Smooth muscle cell (in vitro differentiated cells): ENCODE measurements at regions not wholly inside any gene's neighbourhood (a gene's known extent, or its start where the extent isn't known, plus 50 kb on each side); places are given as distances from the start of the nearest gene placed in this dataset.

Source experiments
- DNase-seq: peaks from one replicate; lab custom pipeline; 2025; ENCODE audit not compliant: unreplicated experiment; lab: John Stamatoyannopoulos, UW
- H2AFZ ChIP-seq: fragments of 200-600 bp; sonication (generic); 2 replicates; pipeline ENCODE4 v1.6.0; 2016; ENCODE audit warnings: antibody characterized with exemption, low read depth, mild to moderate bottlenecking
- H3F3A ChIP-seq: fragments of 200-600 bp; sonication (generic); 2 replicates; pipeline ENCODE4 v1.6.0; 2017; ENCODE audit warnings: antibody characterized with exemption, low read depth
- H3K27ac ChIP-seq: fragments of 200-600 bp; sonication (generic); 2 replicates; pipeline ENCODE4 v1.5.1; 2016; ENCODE audit warnings: low read depth, mild to moderate bottlenecking
- H3K27me3 ChIP-seq: fragments of 200-600 bp; sonication (generic); 2 replicates; pipeline ENCODE4 v1.6.1; 2016; ENCODE audit warnings: low read depth, mild to moderate bottlenecking
- H3K36me3 ChIP-seq: fragments of 200-600 bp; sonication (generic); 2 replicates; pipeline ENCODE4 v1.5.1; 2016; ENCODE audit warnings: low read depth
- H3K4me1 ChIP-seq: fragments of 200-600 bp; sonication (generic); 2 replicates; pipeline ENCODE4 v1.5.1; 2016; ENCODE audit warnings: low read depth
- H3K4me2 ChIP-seq: fragments of 200-600 bp; sonication (generic); 2 replicates; pipeline ENCODE4 v1.6.0; 2016; ENCODE audit warnings: mild to moderate bottlenecking
- H3K4me3 ChIP-seq: fragments of 200-600 bp; sonication (generic); 2 replicates; pipeline ENCODE4 v1.5.1; 2016; ENCODE audit warnings: mild to moderate bottlenecking
- H3K79me2 ChIP-seq: fragments of 200-600 bp; sonication (generic); 2 replicates; pipeline ENCODE4 v1.6.0; 2016; ENCODE audit warnings: low read depth, mild to moderate bottlenecking
- H3K9ac ChIP-seq: fragments of 200-600 bp; sonication (generic); 2 replicates; pipeline ENCODE4 v1.6.0; 2016; ENCODE audit warnings: low read depth
- H3K9me3 ChIP-seq: fragments of 200-600 bp; sonication (generic); replicated peaks from 2 replicates; pipeline ENCODE4 v1.5.1; 2016; ENCODE audit warnings: low read depth
- H4K20me1 ChIP-seq: fragments of 200-600 bp; sonication (generic); 2 replicates; pipeline ENCODE4 v1.6.0; 2016; ENCODE audit warnings: low read depth
- WGBS: methylation state at CpG from one replicate; pipeline ENCODE4 v1.1.7; 2016; ENCODE audit warnings: low lambda C conversion rate; 5-methylcytosine and 5-hydroxymethylcytosine counted together
- TF ChIP-seq, protein P1 (sequence below): fragments of 200-600 bp; sonication (generic); IDR thresholded peaks from 2 replicates; pipeline ENCODE4 v1.5.1; 2017; ENCODE audit warnings: borderline replicate concordance, mild to moderate bottlenecking, antibody characterized with exemption; ENCODE audit not compliant: insufficient read depth, poor library complexity, severe bottlenecking

DNA sequence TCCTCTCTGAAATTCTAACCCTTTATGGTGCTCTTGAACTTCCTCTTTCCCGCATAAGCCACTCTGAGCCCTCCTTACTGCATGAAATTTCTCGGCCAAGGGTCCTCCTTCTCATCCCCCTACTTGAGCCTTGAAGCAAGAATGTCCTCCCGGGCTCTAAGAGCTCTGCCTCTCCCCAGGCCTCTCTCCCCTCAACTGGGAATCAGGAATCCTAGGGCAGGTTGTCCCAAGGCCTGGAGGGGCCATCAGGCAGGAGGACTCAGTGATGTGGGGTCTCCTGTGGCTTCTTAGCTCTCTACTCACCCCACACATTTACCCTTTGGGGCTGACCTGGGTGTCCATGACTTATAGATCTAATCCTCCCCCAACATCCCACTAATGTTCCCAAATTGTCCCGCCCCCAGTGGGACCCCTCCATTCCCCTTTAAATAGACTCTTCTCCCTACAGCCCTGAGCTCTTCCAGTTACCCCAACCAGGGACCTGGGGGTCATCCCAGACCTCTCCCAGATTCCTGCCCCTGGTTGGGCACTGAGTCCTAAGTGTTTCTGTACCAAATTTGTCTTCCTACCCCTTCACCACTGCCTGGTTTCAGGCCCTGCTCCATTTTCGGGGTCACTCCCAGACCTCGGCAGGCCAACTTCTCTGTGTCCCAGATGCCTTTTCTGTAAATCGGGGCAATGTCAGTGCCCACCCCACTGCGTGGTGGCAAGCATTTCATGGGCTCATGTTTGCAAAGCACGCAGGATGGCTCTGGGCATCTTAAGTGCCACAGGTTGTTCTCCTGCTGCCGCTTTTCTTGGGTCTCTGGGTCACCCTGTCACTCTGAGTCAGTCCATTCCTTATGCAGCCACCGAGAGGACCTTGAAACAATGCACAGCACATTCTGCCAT, 171.2 kb downstream of the ASB1 start:
- no peaks in the 10 kb centered on the region for H3K27me3 ChIP-seq
- no peaks in the 10 kb centered on the region for H3K4me1 ChIP-seq
- H3K9ac ChIP-seq: no peak overlapping the region
- no peaks in the 10 kb centered on the region for H3K9me3 ChIP-seq
- WGBS: 88% methylated on average over 11 of the region's 11 CpGs
- H3K79me2 ChIP-seq: no peaks in the 10 kb centered on the region
- no peak for DNase-seq
- no peak overlapping the region for H3K4me2 ChIP-seq
- H3K4me3 ChIP-seq: no peak overlapping the region
- TF ChIP-seq, protein P1, sequence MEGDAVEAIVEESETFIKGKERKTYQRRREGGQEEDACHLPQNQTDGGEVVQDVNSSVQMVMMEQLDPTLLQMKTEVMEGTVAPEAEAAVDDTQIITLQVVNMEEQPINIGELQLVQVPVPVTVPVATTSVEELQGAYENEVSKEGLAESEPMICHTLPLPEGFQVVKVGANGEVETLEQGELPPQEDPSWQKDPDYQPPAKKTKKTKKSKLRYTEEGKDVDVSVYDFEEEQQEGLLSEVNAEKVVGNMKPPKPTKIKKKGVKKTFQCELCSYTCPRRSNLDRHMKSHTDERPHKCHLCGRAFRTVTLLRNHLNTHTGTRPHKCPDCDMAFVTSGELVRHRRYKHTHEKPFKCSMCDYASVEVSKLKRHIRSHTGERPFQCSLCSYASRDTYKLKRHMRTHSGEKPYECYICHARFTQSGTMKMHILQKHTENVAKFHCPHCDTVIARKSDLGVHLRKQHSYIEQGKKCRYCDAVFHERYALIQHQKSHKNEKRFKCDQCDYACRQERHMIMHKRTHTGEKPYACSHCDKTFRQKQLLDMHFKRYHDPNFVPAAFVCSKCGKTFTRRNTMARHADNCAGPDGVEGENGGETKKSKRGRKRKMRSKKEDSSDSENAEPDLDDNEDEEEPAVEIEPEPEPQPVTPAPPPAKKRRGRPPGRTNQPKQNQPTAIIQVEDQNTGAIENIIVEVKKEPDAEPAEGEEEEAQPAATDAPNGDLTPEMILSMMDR: no peak
- H2AFZ ChIP-seq: no peak overlapping the region
- no peaks in the 10 kb centered on the region for H4K20me1 ChIP-seq
- H3K27ac ChIP-seq: no peak overlapping the region
- no peaks in the 10 kb centered on the region for H3F3A ChIP-seq
- H3K36me3 ChIP-seq: no peaks in the 10 kb centered on the region

DNA sequence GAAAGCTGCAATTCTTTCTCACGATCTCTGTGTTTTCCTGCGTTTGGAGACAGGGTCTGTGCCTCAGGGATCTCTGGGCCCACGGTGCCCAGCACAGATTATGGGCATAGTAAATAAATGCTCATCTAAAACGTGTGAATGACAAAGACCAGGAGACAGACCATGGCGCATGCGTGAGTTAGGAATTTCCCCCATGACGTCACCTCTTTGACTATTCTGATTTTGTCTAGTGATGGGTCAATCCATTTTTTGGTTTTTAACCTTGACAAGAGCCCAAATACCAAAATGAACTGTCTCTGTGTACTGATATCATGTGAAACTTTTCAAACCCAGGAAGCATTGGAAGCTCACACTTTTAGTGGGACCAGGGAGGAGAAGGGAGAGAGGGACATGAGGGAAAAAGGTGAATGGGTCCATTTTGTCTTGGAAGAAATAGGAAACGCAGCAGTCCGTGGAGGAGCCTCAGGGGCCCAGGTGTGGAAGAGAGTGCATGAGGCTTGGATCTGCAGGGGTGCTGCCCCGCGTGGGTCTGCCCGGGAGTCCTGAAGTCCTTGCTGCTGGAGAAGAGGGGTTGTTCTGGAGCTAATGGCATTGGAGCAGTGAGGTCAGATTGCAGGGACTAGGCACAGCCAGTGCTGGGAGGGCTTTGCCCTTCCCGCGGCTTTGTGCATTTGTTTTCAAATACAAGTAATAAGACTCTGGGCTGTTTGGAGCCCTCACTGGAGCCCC, 172.2 kb downstream of the ASB1 start:
- no peaks in the 10 kb centered on the region for H3K9me3 ChIP-seq
- no peak for DNase-seq

GRCh38 chr2:238599549-238600505, 173.1 kb downstream of the ASB1 start:
- Histone ChIP-seq H4K20me1 (no peaks in the 10 kb centered on the region), H2AFZ (no peak overlapping the region), H3K27me3 (no peaks in the 10 kb centered on the region), H3K36me3 (no peaks in the 10 kb centered on the region), H3K4me3 (no peak overlapping the region), H3K27ac (no peak overlapping the region), H3K4me2 (no peak overlapping the region), H3K9me3 (no peaks in the 10 kb centered on the region), H3K9ac (no peak overlapping the region), H3F3A (no peaks in the 10 kb centered on the region), H3K79me2 (no peaks in the 10 kb centered on the region), H3K4me1 (no peaks in the 10 kb centered on the region)
- DNase-seq: no peak
- 96% methylated on average over 26 of the region's 29 CpGs for WGBS
- TF ChIP-seq, protein P1: no peak

More for the DNA sequence above, 172.2 kb downstream of the ASB1 start:
- Histone ChIP-seq H3K27ac (no peak overlapping the region), H3K4me3 (no peak overlapping the region), H2AFZ (no peak overlapping the region), H3K27me3 (no peaks in the 10 kb centered on the region), H3K9ac (no peak overlapping the region), H3K36me3 (no peaks in the 10 kb centered on the region), H3F3A (no peaks in the 10 kb centered on the region), H4K20me1 (no peaks in the 10 kb centered on the region), H3K4me2 (no peak overlapping the region), H3K4me1 (no peaks in the 10 kb centered on the region), H3K79me2 (no peaks in the 10 kb centered on the region)
- TF ChIP-seq, protein P1: no peak
- 82% methylated on average over 14 of the region's 14 CpGs for WGBS
